Choroid plexus epithelial cell (primary cell): ENCODE measurements at regions not wholly inside any gene's neighbourhood (a gene's known extent, or its start where the extent isn't known, plus 50 kb on each side); places are given as distances from the start of the nearest gene placed in this dataset.

Experiments
- DNase-seq: peaks from one replicate; pipeline ENCODE4 v3.0.0-alpha.2; 2010; ENCODE audit warnings: low read depth
- H3K4me3 ChIP-seq: 2 replicates; pipeline ENCODE4 v1.5.1; 2011; ENCODE audit warnings: low read depth, mild to moderate bottlenecking, control low read depth, low read length, moderate library complexity
- TF ChIP-seq, protein P1 (sequence below): conservative IDR thresholded peaks from 2 replicates; pipeline ENCODE4 v1.5.1; 2011; ENCODE audit warnings: low read depth, mild to moderate bottlenecking, control low read depth, inconsistent platforms, low read length, moderate library complexity

DNA sequence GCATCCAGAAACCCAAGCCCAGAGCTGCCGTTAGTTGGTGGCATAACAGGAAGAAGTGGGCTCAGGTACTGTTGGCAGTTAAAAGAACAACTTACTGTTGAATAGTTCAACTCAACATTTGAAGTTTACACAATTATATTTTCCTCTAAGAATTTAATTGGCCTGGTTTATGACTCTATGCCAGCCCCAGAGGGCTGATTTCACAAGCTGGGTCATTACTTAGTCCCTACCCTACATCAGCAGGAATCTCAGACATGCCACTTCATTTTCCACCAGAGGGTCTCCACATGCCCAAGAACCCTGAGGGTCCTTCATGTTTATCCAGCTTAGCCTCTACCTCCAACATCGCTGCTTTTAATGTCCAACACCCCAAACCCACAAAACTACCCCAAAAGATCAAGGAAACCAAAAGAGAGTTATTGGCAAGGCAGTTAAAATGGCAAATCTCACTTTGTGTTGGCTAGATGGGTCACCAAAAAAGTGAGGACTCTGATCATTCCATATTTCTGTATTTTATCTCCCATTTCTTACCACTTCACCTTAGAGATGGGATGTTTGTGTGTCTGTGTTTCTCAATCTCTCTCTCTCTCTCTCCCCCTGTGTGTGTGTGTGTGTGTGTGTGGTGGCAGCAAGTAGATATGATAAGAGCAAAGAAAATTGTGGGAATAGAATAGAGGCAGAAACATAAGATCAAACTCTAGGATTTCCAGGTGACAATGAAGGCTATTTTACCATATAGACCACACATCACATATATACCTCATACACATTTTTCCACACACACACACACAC, 112.5 kb upstream of the TBX18 start:
- no peak overlapping the region for H3K4me3 ChIP-seq
- no peak for DNase-seq
- TF ChIP-seq, protein P1, sequence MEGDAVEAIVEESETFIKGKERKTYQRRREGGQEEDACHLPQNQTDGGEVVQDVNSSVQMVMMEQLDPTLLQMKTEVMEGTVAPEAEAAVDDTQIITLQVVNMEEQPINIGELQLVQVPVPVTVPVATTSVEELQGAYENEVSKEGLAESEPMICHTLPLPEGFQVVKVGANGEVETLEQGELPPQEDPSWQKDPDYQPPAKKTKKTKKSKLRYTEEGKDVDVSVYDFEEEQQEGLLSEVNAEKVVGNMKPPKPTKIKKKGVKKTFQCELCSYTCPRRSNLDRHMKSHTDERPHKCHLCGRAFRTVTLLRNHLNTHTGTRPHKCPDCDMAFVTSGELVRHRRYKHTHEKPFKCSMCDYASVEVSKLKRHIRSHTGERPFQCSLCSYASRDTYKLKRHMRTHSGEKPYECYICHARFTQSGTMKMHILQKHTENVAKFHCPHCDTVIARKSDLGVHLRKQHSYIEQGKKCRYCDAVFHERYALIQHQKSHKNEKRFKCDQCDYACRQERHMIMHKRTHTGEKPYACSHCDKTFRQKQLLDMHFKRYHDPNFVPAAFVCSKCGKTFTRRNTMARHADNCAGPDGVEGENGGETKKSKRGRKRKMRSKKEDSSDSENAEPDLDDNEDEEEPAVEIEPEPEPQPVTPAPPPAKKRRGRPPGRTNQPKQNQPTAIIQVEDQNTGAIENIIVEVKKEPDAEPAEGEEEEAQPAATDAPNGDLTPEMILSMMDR = no peak

- no peak overlapping the region for H3K4me3 ChIP-seq
- TF ChIP-seq, protein P1 = no peak
- DNase-seq = peak; percentile 57
Measured at GRCh38 chr6:84872996-84873723, 108.8 kb upstream of the TBX18 start.

GRCh38 chr6:84871925-84872324, 107.5 kb upstream of the TBX18 start:
- no peak for DNase-seq

DNA sequence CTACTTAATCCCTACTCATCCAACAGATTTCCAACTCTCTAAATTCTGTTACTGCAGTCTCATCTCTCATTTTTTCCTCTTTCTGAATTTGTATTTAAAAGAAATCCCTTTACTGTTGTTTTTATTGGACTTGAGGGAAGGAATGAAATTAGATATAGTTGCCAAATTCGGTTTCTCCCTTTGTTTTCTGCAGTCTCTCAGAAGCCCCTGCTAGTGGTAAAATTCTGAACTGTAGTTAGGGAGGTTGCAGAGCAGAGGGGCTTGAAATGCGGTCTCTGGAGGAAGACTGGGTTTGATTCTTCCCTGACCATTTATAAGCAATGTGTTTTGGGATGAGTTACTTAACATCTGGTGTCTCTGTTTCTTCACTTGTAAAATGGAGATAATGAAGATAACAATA, 106.3 kb upstream of the TBX18 start:
- TF ChIP-seq, protein P1 = peak; percentile 13

More at GRCh38 chr6:84871925-84872324, 107.5 kb upstream of the TBX18 start:
- no peak overlapping the region for H3K4me3 ChIP-seq
- TF ChIP-seq, protein P1 = no peak

DNA sequence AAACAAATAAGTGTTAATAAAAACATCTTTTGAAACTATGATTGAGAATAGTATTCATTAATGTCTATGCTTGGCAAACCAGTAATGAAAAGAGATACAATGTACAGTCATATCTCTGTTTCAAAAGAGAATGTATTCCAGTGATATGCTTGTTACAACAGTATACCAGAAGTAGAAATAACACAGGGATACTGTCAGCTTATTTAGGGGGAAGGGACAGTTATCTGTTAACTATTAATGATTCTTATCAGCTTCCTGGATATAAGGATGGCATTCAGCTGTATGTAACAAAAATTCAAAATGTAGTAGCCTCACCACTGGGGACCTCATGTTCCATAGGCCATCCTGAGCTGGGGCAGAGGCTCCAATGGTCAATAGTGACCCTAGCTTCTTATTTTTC, 103.8 kb upstream of the TBX18 start:
- DNase-seq = no peak
- TF ChIP-seq, protein P1 = no peak

More for the DNA sequence above, 106.3 kb upstream of the TBX18 start:
- DNase-seq = no peak
- no peak overlapping the region for H3K4me3 ChIP-seq

GRCh38 chr6:84867521-84867920, 103.1 kb upstream of the TBX18 start:
- TF ChIP-seq, protein P1 = no peak
- DNase-seq = peak; percentile 95
- no peak overlapping the region for H3K4me3 ChIP-seq

More for the DNA sequence above, 103.8 kb upstream of the TBX18 start:
- H3K4me3 ChIP-seq = no peak overlapping the region
